PC-3 (cell line): ENCODE measurements at regions not wholly inside any gene's neighbourhood (a gene's known extent, or its start where the extent isn't known, plus 50 kb on each side); places are given as distances from the start of the nearest gene placed in this dataset.

Source experiments
- ATAC-seq: fragments of 200-7000 bp; cut with Tn5 transposase; 2 replicates; pipeline ENCODE4 v1.9.1; 2020; ENCODE audit warnings: mild to moderate bottlenecking, moderate library complexity
- BruUV-seq: library from RNA; stranded (reverse); fragments of 400-500 nt; replicated peaks from 2 replicates; lab custom pipeline; 2021; lab: Mats Ljungman, UMichigan
- CTCF ChIA-PET: fragments of 300-600 bp; sonication (Branson Sonifier 250); formaldehyde crosslinking; loops from one replicate; lab custom pipeline; 2022; ENCODE audit warnings: antibody characterized with exemption; lab: Charles Lee
- POLR2A ChIA-PET: fragments of 300-600 bp; sonication (Branson Sonifier 250); formaldehyde crosslinking; loops from one replicate; lab custom pipeline; 2022; ENCODE audit warnings: antibody characterized with exemption; ENCODE audit not compliant: unreplicated experiment; lab: Charles Lee
- DNase-seq: peaks from one replicate; pipeline ENCODE4 v3.0.0-alpha.2; 2015
- H2AFZ ChIP-seq: fragments of 300-600 bp; sonication (generic); 2 replicates; pipeline ENCODE4 v1.6.0; 2016; ENCODE audit warnings: antibody characterized with exemption, low read length
- H3F3A ChIP-seq: fragments of 300-600 bp; sonication (generic); one replicate; pipeline ENCODE4 v1.6.0; 2017; ENCODE audit warnings: antibody characterized with exemption, low read length, control low read depth, mild to moderate bottlenecking; ENCODE audit not compliant: unreplicated experiment
- H3K27ac ChIP-seq: fragments of 300-600 bp; sonication (generic); 2 replicates; pipeline ENCODE4 v1.5.1; 2016; ENCODE audit warnings: mild to moderate bottlenecking, low read length
- H3K27me3 ChIP-seq: fragments of 300-600 bp; sonication (generic); 2 replicates; pipeline ENCODE4 v1.6.1; 2016; ENCODE audit warnings: low read length, mixed read lengths
- H3K36me3 ChIP-seq: fragments of 300-600 bp; sonication (generic); 2 replicates; pipeline ENCODE4 v1.6.1; 2016; ENCODE audit warnings: low read depth, mixed run types, low read length, mixed read lengths
- H3K4me1 ChIP-seq: fragments of 300-600 bp; sonication (generic); 2 replicates; pipeline ENCODE4 v1.5.1; 2016; ENCODE audit warnings: low read length; ENCODE audit not compliant: insufficient read depth
- H3K4me2 ChIP-seq: fragments of 300-600 bp; sonication (generic); 2 replicates; pipeline ENCODE4 v1.6.0; 2016; ENCODE audit warnings: low read length
- H3K4me3 ChIP-seq: fragments of 300-600 bp; sonication (generic); 2 replicates; pipeline ENCODE4 v1.5.1; 2016; ENCODE audit warnings: mild to moderate bottlenecking, low read length, mixed read lengths
- H3K79me2 ChIP-seq: fragments of 300-600 bp; sonication (generic); 2 replicates; pipeline ENCODE4 v1.6.1; 2017; ENCODE audit warnings: low read length, mixed read lengths
- H3K9ac ChIP-seq: fragments of 300-600 bp; sonication (generic); 2 replicates; pipeline ENCODE4 v1.6.0; 2016; ENCODE audit warnings: mild to moderate bottlenecking, low read length
- H3K9me2 ChIP-seq: fragments of 300-600 bp; sonication (generic); replicated peaks from 2 replicates; pipeline ENCODE4 v1.6.1; 2016; ENCODE audit warnings: mixed run types, low read length, mixed read lengths
- H3K9me3 ChIP-seq: fragments of 300-600 bp; sonication (generic); 2 replicates; pipeline ENCODE4 v1.6.1; 2016; ENCODE audit warnings: low read length, mixed read lengths
- H4K20me1 ChIP-seq: fragments of 300-600 bp; sonication (generic); 2 replicates; pipeline ENCODE4 v1.6.1; 2016; ENCODE audit warnings: low read length, mixed read lengths
- EZH2 ChIP-seq: fragments of 300-600 bp; sonication (generic); IDR thresholded peaks from one replicate; pipeline ENCODE4 v1.6.1; 2017; ENCODE audit warnings: antibody characterized with exemption, mild to moderate bottlenecking, low read length; ENCODE audit not compliant: unreplicated experiment
- EZH2phosphoT487 ChIP-seq: fragments of 300-600 bp; sonication (generic); IDR thresholded peaks from 2 replicates; pipeline ENCODE4 v1.6.1; 2018; ENCODE audit warnings: mild to moderate bottlenecking, antibody characterized with exemption, low read length, borderline replicate concordance
- intact Hi-C: fragments of 100-400 bp; cut with micrococcal nuclease; formaldehyde crosslinking; loops from 2 replicates; pipeline ENCODE4 v1.9.0; 2023
- TF ChIP-seq, protein P1 (sequence below): fragments of 300-600 bp; sonication (generic); conservative IDR thresholded peaks from 2 replicates; pipeline ENCODE4 v1.5.1; 2017; ENCODE audit warnings: antibody characterized with exemption, low read depth, mild to moderate bottlenecking, low read length

DNA sequence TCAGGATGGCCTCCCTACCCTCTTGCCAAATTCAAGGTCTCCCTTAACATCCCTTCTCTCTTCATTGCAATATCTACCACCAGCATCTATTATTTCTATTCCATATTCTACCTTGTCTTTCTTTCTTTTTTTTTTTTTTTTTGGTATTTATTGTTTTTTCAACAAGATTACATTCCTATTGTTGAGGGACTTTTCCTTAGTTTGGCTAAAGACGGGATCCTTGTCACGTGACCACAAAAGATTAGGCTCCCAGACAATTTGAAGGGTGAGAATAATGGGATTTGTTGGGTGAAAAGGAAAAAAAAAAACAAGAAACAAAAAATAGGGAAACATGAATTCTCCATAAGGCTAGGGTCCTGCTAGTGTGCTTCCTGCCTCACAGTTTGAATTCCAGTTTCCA lies 124.3 kb upstream of the MCHR2 start:
- Histone ChIP-seq H2AFZ (no peak overlapping the region), H3K9me3 (no peaks in the 10 kb centered on the region), H3K9me2 (no peaks in the 10 kb centered on the region), H3K4me3 (no peak overlapping the region), H3K36me3 (no peaks in the 10 kb centered on the region), H3K4me1 (peaks cover 11% of the 10 kb centered on the region; the same call in 1 of the 2 replicates), H3K27ac (no peak overlapping the region), H3F3A (no peaks in the 10 kb centered on the region), H4K20me1 (no peaks in the 10 kb centered on the region), H3K27me3 (no peaks in the 10 kb centered on the region), H3K79me2 (no peaks in the 10 kb centered on the region), H3K4me2 (no peak overlapping the region), H3K9ac (no peak overlapping the region)
- DNase-seq (no peak), ATAC-seq (no peak)
- POLR2A ChIA-PET, result no interaction called here
- CTCF ChIA-PET, result no interaction called here
- no TSS peak for BruUV-seq
- TF ChIP-seq, protein P1, sequence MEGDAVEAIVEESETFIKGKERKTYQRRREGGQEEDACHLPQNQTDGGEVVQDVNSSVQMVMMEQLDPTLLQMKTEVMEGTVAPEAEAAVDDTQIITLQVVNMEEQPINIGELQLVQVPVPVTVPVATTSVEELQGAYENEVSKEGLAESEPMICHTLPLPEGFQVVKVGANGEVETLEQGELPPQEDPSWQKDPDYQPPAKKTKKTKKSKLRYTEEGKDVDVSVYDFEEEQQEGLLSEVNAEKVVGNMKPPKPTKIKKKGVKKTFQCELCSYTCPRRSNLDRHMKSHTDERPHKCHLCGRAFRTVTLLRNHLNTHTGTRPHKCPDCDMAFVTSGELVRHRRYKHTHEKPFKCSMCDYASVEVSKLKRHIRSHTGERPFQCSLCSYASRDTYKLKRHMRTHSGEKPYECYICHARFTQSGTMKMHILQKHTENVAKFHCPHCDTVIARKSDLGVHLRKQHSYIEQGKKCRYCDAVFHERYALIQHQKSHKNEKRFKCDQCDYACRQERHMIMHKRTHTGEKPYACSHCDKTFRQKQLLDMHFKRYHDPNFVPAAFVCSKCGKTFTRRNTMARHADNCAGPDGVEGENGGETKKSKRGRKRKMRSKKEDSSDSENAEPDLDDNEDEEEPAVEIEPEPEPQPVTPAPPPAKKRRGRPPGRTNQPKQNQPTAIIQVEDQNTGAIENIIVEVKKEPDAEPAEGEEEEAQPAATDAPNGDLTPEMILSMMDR, result no peak
- TF ChIP-seq EZH2phosphoT487, result no peak
- no peak for TF ChIP-seq EZH2
- intact Hi-C loops, result loop anchor here (5.0 kb wide), 2 partner anchors 114 to 184 kb away; no protein-coding TSS in a partner anchor

DNA sequence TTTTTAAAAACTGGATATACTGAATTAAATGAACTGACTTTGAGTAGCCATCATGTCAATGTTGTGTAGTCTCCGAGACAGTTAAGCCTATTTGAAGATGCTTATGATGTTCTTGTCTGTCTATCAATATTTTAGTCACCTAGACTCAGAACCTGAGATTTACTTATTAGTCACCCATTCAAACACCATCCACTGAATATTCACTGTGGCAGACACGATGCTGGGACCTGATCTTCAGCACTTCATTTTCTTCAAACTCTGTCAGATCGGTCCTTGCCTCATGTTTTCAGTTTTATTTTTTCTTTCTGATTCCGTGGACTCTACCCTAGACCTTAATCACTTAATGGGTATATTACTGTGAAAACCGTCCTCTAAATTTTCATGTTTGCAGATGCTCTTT lies 123.7 kb upstream of the MCHR2 start:
- Histone ChIP-seq H3K27me3 (no peaks in the 10 kb centered on the region), H3K9ac (no peak overlapping the region), H2AFZ (no peak overlapping the region), H3F3A (no peaks in the 10 kb centered on the region), H3K4me1 (peaks cover 11% of the 10 kb centered on the region; the same call in 1 of the 2 replicates), H3K79me2 (no peaks in the 10 kb centered on the region), H3K4me3 (no peak overlapping the region), H3K27ac (no peak overlapping the region), H3K9me2 (no peaks in the 10 kb centered on the region), H4K20me1 (no peaks in the 10 kb centered on the region), H3K36me3 (no peaks in the 10 kb centered on the region), H3K9me3 (no peaks in the 10 kb centered on the region), H3K4me2 (no peak overlapping the region)
- intact Hi-C loops, result loop anchor here (5.0 kb wide), 2 partner anchors 115 to 185 kb away; no protein-coding TSS in a partner anchor
- ChIA-PET CTCF (no interaction called here), POLR2A (no interaction called here)
- DNase-seq, result no peak
- BruUV-seq, result no TSS peak
- no peak for ATAC-seq
- TF ChIP-seq EZH2phosphoT487 (no peak), EZH2 (no peak)

DNA sequence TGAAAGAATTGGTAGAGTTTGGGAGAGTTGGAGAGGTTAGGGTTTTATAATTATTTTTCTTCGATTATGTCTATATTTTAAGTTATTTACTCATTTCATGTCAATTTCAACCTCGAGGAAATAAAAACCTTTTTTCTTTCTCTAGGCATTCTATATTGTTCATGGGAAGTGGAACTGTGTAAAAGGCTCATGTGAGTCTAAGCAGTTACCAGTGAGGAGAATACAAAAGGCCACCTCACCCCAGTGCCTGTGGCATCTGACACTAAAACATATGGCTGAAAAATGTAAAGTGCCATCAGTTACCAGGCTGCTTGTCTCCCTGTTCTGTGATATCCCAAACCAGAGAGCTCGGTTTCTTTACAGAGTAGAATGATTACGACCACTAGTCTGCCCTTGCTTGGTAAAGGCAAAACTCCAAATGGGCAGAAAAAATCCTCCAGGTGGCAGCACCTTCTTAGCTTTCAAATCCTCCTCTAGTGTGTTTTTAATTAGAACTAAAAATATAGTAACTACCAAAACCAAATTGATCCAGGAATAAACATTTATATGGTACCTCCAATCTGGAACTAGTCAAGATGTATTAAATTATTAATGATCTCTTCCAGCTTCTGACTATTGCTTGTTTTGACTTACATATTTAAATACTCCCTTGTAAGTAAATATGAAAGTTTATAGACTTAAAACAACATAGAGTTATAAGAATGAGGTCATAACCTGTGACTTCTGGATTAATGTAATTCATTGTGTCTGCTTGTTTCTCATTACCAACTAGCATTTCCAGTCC lies 122.6 kb upstream of the MCHR2 start:
- H3K4me1 ChIP-seq, result peaks cover 11% of the 10 kb centered on the region; the same call in 1 of the 2 replicates
- no peaks in the 10 kb centered on the region for H3K9me2 ChIP-seq
- peak; percentile 79 for DNase-seq
- CTCF ChIA-PET, result interaction anchor here (1.0 kb wide), 1 partner anchor 9 kb away, joined by 3 read pairs; no protein-coding TSS in a partner anchor
- no peak overlapping the region for H3K4me3 ChIP-seq
- POLR2A ChIA-PET, result no interaction called here
- H3K27ac ChIP-seq, result no peak overlapping the region
- no peak overlapping the region for H3K9ac ChIP-seq
- H2AFZ ChIP-seq, result peak overlapping the region; percentile 59
- H3F3A ChIP-seq, result no peaks in the 10 kb centered on the region
- no peaks in the 10 kb centered on the region for H3K9me3 ChIP-seq
- TF ChIP-seq, protein P1, result peak; percentile 84
- no peak for TF ChIP-seq EZH2
- no peaks in the 10 kb centered on the region for H4K20me1 ChIP-seq
- intact Hi-C loops, result loop anchor here (1.0 to 5.0 kb wide), 4 partner anchors 60 to 363 kb away; no protein-coding TSS in a partner anchor
- H3K27me3 ChIP-seq, result no peaks in the 10 kb centered on the region
- peak overlapping the region; percentile 47; the same call in 1 of the 2 replicates for H3K4me2 ChIP-seq
- BruUV-seq, result no TSS peak
- no peaks in the 10 kb centered on the region for H3K79me2 ChIP-seq
- no peaks in the 10 kb centered on the region for H3K36me3 ChIP-seq
- ATAC-seq, result peak; percentile 81
